HPDE6-E6E7 (cell line): ENCODE measurements at regions not wholly inside any gene's neighbourhood (a gene's known extent, or its start where the extent isn't known, plus 50 kb on each side); places are given as distances from the start of the nearest gene placed in this dataset.
"Not testable (repeated sequence)": the region's sequence is repeated elsewhere in the genome, so short reads cannot be mapped to it uniquely, and the experiment has no call there.

Source experiments
- DNase-seq: peaks from one replicate; pipeline ENCODE4 v3.0.0; 2011; ENCODE audit warnings: missing footprints; ENCODE audit errors: extremely low spot score

DNA sequence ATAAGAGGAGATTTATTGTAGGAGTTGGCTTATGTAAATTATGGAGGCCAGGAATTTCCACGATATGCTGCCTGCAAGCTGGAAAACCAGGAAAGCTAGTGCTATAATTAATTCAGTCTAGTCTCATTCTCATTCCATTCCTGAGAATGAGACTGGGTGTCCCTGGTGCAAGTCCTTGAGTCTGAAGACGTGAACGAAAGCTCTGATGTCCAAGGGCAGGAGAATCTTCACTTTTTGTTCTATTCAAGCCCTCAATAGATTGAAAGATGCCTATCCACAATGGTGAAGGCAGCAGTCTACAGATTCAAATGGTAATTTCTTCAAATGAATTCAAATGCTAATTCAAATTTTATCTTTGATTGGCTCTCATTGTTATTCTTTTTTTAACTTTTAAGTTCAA is 851.1 kb upstream of the MGAT4C start:
- DNase-seq, result no peak

DNA sequence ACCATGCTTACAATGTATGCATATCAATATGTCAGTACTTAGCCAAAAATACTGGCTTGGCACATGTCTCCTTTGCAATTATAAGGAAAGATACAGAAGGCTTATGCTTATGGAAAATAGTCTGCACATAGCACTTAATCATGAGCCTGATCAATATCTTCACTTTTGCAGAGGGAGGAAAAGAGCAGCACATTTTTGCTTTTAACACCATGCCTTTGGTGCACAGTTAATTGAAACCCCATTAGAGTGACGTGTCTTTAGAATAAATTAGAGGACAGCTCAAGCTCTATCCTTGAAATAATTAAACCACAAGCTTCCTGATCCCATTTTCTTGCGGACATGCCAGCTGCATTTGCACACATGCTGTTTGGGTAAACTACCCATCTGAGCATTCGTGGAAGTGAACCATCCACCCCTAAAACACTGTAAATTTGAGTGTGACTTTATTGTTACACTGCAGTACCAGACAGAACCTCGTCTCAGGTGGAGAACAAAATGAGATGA is 839.9 kb upstream of the MGAT4C start:
- no peak for DNase-seq

DNA sequence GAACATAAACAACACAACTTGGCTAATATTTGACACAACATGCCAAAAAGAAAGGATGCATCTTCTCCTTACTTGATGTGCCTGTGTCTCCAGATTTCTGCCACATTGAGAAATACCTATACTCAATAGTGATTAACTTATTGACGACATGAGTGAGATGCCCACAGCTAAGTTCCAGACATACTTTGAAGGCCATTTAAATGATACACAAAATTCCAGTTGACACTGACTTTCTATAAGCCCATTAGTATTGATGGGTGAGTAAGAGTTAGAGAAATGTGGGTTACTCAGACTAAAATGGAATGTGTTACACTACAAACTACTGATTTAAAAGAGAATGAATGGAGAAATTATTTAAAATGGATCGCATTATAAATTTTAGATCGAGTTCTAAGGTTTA is 838.2 kb upstream of the MGAT4C start:
- no peak for DNase-seq

DNA sequence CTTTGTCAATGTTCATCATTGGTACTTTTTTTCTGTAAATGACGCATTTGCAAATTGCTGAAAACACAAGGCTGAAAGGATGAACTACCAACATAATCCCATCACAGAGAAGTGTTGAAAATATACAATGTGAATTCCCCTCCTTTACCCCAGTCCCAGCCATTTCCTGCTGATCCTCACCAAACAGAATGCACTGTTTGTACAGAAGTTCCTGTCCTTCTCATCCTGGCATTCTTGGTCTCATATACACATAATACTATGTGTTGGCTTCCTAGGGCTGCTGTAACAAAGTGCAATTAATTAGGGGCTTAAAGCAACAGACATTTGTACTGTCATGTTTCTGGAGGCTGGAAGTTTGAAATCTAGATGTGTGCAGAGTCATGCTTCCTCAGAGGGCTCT is 836.2 kb upstream of the MGAT4C start:
- no peak for DNase-seq

DNA sequence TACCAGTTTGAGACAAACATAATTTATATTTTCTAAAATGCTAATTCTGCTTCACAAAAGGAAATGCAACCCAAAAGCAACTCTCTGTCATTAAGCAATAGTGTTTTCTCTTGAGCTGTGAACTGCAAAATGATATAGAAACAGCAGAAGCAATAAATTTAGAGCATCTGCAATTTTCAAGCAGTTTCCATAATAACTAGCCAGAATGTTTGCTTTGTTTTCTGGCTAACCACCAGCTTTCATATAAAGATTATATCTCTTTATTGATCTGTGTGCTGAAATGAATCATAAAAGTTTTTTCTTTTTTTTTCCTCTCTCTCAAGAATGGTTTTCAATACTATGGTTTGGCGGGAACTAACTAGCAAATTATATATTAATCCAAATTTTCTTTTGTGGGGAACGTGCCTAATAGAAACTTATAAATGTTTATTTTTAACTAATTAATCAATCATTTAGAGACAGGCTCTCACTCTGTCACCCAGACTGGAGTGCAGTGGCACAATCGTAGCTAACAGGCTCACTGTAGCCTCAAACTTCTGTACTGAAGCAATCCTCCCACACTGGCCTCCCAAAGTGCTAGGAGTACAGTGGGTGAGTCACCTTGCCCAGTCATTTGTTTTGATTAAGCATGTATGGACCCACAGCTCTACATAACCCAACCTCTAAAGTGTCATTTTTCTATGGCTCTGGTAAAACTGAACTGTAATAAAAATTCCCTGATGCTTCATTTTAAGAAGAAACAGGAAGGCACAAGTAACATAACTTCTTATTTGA is 830.1 kb upstream of the MGAT4C start:
- DNase-seq, result no peak

DNA sequence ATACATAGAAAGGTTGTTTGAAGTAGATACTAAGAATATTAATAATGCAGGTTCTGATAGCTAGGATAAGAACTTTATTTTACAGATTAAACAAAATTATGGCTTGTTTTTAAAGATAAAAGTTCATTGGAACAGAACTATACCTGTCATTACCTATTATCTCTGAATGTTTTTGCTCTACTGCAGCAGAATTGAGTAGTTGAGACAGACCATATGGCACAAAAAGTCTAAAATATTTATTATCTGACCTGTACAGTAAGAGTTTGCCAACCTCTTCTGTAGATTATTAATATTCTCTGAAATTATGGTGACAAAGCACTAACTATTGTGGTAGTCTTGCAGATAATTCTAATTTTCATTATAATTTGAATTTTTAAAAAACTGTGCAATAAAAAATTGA is 829.1 kb upstream of the MGAT4C start:
- DNase-seq, result no peak

DNA sequence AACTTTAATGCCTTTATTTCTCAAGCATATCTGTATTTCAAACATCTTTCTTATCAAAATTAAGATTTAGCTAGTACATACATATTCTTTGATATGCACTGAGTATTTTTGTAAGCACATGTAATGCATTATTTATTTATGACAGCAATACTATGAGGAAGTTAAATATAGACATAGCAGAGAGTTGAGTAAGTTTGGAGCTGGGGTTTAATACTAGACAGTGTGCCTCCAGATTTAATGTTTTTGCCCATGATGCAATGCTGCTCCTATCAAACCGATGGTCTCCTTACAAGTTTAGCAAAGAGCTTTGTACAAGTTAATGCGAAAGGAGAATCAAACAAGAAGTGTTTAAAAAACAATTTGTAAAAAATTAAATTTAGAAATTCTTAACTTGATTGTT is 826.6 kb upstream of the MGAT4C start:
- DNase-seq, result no peak

DNA sequence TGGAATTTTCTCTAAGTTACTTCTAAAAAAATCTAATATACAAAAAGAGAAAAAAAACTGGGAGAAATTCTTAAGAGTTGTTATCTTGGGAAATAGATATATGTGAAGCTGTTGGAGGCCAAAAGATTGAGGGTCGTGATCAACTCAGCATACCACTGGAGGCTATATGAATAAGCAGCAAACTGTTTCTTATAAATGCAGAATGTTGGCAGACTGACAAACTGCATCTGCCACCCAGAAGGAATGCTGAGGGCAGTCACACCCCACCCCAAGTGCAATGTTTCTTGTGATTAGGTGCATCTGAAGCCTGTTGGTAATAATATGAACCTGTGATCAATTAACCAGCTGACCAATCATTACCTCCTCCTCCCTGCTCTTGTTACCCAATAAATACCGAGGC is 818.6 kb upstream of the MGAT4C start:
- no peak for DNase-seq

DNA sequence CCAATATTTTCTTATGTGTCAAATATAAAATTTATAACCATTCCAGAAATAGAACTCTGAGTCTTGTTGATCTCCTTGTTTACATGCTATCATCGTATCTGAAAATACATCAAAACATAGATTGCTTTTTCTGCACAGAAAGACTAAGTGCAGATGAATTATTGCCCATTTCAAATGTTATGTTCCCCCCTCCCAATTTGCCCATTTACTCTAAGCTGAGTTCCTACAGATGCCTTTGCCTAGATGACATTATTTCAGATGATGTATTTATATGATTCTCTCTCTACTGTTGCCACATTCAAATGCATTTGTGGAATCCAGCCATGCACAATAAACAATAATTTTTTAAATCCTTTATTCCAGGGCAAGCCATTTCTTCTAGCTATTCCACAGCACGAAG is 810.1 kb upstream of the MGAT4C start:
- DNase-seq, result no peak

DNA sequence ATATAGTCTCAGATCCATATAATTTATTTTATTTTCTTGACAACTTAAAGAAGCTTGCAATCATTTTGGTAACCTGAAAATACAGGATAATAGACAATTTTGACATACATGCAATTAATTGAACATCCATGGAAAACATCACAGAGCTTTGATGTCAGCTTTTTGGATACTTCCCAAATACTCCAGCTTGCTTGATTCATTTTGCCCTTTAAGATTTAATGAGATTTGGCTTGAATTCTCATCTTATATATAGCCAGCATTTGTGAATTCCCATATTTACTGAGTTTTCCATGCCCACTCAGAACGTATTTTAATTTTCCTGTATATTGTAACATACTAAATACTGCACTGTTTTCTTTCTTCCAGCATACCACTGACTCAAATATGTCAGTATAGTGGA is 803.0 kb upstream of the MGAT4C start:
- no peak for DNase-seq

DNA sequence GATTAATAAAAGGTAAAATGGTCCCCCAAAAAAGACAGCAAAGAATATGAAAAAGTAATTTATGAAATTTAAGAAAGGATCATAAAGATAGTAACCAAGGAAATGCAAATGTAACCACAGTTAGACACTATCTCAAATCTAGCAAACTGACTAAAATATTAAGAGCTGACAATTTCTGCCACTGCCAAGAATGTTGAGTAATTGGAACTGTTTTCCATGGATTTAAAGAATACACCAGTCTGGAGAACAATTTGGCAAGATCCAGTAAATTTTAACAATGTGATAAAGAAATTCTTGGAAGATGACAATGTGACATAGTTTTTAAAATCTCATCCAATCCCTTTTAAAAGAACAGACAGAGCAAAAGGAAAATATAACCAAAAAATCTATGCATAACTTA is 798.0 kb upstream of the MGAT4C start:
- no peak for DNase-seq

DNA sequence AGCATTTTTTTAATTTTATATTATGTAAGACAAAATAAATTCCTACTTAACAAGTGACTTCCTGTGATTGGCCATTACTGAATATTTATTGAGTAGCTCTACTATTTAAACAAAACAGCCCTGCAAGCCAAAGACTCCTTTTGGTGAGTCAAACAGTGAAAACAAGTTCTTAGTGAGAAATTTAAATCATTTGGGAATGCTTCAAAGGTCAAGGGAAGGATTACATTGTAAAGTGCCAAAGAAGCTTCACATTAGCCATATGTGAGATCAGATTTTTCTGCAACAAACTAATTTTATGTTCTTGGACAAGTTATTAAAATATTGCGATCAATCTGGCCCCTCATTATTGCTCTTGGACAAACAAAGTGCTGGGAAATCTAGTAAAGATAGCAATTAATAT is 795.4 kb upstream of the MGAT4C start:
- DNase-seq, result no peak

DNA sequence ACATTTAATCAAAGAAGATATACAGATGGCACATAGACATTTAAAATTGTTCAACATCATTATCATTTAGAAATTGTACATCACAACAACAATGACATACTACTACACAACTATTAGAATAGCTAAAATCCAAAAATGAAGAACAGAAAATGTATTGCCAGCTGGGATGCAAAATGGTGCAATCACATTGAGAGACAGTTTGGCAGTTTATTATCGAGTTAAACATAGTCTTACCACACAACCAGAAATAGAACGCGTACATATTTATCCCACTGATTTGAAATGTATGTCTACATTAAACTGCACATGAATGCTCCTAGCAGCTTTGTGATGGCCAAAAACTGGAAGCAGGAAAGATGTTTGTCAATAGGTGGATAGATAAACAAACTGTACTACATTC is 791.5 kb upstream of the MGAT4C start:
- no peak for DNase-seq

DNA sequence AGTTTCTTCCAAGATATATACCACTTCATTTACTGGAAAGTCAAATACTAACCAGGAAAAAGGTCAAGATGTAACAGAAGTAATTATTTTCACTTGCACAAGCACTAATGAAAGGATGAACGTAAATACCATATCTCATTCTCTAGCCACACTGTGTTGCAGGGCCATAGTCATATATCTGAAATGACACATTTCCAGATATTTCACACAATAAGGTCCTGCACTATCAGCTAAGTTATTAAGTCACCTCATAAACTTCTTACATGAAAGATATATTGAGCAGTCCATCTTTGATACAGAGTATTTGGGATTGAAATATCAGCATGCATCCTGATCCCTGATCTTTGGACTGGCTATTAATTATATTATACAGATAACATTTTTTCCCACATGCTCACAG is 783.3 kb upstream of the MGAT4C start:
- DNase-seq, result no peak

DNA sequence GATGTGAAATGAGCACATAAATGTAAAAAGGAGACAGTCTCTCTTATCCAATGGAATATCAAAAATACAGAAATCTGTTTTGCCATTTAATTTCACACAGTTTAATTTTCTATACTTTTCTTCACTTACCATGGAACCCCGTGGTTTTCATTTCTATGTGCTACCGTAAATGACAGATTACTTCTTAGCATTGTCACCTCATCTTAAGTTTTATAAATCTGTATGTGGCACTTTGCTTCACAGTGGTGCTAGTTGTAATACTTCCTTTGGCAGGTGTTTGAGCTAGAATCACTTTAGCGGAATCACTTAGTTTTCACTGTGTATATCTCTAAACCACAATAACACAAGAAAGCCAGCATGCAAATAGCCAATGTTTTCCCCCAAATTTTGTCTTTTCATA is 781.9 kb upstream of the MGAT4C start:
- no peak for DNase-seq

DNA sequence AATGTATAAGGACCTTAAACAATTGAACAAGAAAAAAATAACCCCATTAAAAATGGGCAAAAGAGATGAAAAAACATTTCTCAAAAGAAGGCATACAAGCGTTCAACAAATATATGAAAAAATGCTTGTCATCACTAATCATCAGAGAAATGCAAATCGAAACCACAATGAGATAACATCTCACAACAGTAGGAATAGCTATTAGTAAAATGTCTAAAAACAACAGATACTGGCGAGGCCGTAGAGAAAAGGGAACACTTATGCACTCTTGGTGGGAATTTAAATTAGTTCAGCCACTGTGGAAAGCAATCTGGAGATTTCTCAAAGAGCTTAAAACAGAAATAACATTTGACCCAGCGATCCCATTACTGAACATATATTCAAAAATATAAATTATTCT is 769.8 kb upstream of the MGAT4C start:
- DNase-seq, result no peak

DNA sequence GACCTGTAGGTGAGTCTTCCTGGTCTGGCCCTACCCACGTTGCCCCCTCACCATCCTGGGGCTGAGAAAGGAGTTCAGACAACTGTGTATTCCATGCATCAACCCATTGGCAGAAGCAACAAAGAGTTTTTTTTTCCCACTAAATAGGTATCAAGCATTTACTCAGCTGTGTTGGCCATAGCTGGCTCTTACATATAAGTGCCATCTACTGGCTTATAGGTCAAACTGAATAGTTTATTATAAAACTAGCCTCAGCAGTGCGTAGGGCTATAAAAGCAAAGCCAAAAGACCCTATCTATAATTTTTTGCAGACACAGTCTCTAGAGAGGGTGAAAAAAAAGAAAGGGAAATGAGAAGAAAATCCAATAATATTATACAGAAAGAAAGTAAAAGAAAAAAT is 765.2 kb upstream of the MGAT4C start:
- DNase-seq, result no peak

DNA sequence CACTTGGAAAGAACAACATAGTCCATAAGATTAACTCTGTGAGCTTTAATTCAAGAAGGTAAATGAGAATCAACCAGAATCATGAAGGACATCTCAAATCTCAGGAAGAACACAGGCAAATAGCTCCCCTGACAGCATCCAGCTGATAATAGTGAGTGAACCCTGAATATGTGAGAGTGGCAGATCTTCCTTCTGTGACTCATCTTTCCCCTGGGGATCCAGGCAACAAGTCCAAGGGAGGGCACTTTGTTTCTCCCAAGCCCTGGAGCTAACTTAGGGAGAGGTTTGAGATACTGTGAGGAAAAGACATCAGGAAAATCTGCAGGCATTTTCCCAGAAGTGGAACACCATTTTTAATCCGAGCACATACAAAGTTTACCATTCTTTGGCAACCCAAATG is 763.9 kb upstream of the MGAT4C start:
- no peak for DNase-seq

DNA sequence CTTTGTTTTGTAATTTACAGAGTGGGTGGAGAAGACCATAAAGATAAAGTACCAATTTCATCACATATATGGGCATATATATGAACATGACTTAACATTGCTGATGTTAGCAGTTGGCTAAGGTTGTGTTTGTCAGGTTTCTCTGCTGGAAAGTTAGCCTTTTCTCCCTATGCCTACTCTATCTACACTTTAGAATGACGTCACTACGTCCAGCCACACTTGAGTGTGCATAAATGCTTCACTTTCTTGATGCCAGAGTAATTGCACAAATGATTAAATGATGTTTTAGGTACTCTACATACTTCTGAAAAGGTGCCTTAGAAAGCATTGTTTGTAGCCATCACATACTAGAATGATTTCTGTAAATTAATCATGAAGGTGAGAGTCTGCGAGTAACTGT is 759.2 kb upstream of the MGAT4C start:
- no peak for DNase-seq

DNA sequence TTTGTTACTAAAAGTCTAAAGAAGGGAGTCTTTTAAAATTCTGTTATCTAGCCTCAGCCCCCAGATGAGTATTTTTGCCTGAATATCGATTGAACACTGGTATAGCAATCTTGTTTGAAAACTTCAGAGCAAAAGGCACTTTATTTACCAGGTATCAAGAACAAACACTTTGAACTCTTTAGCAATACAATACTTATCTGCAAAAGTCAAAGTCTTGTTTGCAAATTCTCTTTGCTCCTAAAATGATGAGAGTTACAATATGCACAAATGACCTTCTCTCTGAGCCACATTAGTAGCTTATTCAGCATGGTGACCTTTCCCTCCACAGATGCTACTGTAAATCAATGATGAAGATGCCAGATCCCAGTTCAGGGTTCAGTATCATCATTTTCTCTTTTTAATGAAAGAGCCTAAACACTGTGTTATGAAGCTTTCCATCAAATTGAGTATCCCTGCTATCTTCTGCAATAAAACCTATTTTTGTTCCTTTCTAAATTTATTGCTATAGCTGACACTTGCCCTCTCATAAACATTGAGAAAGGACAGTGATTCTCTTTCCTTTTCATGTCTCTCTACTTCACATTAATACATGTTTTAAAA is 752.7 kb upstream of the MGAT4C start:
- DNase-seq, result no peak

DNA sequence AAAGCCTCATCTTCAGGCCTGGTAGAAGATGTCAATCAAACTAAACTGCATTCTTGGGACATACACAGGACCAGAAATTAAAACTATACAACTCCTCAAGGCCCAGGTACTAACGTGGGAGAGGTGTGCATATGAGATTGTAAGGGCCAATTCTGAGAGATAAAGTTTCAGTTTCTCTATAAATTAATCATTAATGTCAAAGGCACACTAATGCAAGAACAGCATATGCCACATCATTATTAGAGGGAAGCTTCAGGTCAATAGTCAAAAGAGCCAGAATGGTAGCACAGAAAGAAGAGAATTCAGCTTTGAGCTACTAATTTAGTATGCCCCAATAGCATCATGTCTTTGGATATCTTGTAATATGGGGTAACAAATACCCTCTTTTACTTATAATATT is 744.9 kb upstream of the MGAT4C start:
- no peak for DNase-seq

DNA sequence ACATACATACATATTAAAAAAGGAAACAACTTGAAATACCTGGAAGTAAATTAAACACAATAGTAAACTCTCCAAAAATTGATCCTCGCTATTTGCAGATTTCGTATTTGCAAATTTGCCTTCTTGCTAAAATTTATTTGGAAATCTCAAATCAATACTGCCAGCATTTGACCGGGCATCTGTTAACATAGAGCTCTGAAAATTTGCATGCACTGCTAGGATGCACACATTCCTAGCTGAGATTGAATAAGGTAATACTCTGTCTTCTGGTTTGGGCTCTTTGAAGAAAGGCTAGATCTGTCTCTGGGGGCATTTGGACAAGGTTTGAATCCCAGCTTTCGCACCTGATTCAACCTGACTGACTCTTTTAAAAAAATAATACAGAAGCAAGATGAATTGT is 729.1 kb upstream of the MGAT4C start:
- no peak for DNase-seq

DNA sequence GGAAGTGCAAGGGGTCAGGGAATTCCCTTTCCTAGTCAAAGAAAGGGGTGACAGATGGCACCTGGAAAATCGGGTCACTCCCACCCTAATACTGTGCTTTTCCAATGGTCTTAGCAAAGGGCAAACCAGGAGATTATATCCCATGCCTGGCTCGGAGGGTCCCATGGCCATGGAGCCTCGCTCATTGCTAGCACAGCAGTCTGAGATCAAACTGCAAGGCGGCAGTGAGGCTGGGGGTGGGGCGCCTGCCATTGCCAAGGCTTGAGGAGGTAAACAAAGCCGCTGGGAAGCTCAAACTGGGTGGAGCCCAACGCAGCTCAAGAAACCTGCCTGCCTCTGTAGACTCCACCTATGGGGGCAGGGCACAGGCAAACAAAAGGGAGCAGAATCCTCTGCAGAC is 714.4 kb upstream of the MGAT4C start:
- DNase-seq, result not testable (repeated sequence)
